Mesodermal cell (in vitro differentiated cells): ENCODE measurements at regions not wholly inside any gene's neighbourhood (a gene's known extent, or its start where the extent isn't known, plus 50 kb on each side); places are given as distances from the start of the nearest gene placed in this dataset.
A peak's percentile ranks its signal among the peaks of the same experiment; 100 is the strongest.
"Not testable (repeated sequence)": the region's sequence is repeated elsewhere in the genome, so short reads cannot be mapped to it uniquely, and the experiment has no call there.

Experiments
- H3K27ac ChIP-seq: 2 replicates; pipeline ENCODE4 v1.7.0; 2013; ENCODE audit warnings: mild to moderate bottlenecking, low read depth, low read length, moderate library complexity; ENCODE audit not compliant: severe bottlenecking
- H3K36me3 ChIP-seq: 2 replicates; pipeline ENCODE4 v1.7.1; 2013; ENCODE audit warnings: mild to moderate bottlenecking, low read length, moderate library complexity; ENCODE audit not compliant: control insufficient read depth, insufficient read depth
- H3K4me1 ChIP-seq: one replicate; pipeline ENCODE4 v1.7.1; 2013; ENCODE audit warnings: mild to moderate bottlenecking, low read length; ENCODE audit not compliant: insufficient read depth, control insufficient read depth, poor library complexity, severe bottlenecking
- H3K4me3 ChIP-seq: 2 replicates; pipeline ENCODE4 v1.7.0; 2013; ENCODE audit warnings: low read length, control low read depth, mild to moderate bottlenecking; ENCODE audit not compliant: insufficient read depth, poor library complexity, severe bottlenecking; ENCODE audit errors: extremely low read depth
- H3K9me3 ChIP-seq: 2 replicates; pipeline ENCODE4 v1.7.1; 2013; ENCODE audit warnings: mild to moderate bottlenecking, low read length, moderate library complexity; ENCODE audit not compliant: control insufficient read depth
- WGBS, 2 experiments: methylation state at CpG; one replicate each; pipeline ENCODE4 v1.1.5; 2013; ENCODE audit warnings: missing lambda C conversion rate in 2 of 2; ENCODE audit not compliant: insufficient coverage in 2 of 2; 5-methylcytosine and 5-hydroxymethylcytosine counted together

GRCh38 chr21:35273333-35273732 is 224.2 kb upstream of the RUNX1 start:
- Histone ChIP-seq H3K36me3 (no peaks in the 10 kb centered on the region), H3K9me3 (no peaks in the 10 kb centered on the region), H3K4me1 (peaks cover 9% of the 10 kb centered on the region), H3K4me3 (no peak overlapping the region), H3K27ac (no peak overlapping the region)
- 56 to 82% methylated on average over 2 of the region's 3 CpGs for WGBS, 2 experiments

- not testable (repeated sequence) for H3K36me3 ChIP-seq, H3K4me1 ChIP-seq
- WGBS, 2 experiments, result no CpG with 5 or more reads among the region's 4 CpGs
Observed at GRCh38 chr21:35271344-35272118, 222.4 kb upstream of the RUNX1 start.

GRCh38 chr21:35268817-35269216 is 219.7 kb upstream of the RUNX1 start:
- H3K27ac ChIP-seq, result no peak overlapping the region
- H3K36me3 ChIP-seq, result no peaks in the 10 kb centered on the region
- no peak overlapping the region for H3K4me3 ChIP-seq
- no peaks in the 10 kb centered on the region for H3K9me3 ChIP-seq
- 80 to 84% methylated on average over 1 to 4 of the region's 4 CpGs for WGBS, 2 experiments
- H3K4me1 ChIP-seq, result no peaks in the 10 kb centered on the region

More at GRCh38 chr21:35271344-35272118, 222.4 kb upstream of the RUNX1 start:
- not testable (repeated sequence) for H3K27ac ChIP-seq, H3K4me3 ChIP-seq, H3K9me3 ChIP-seq

- Histone ChIP-seq H3K4me3 (no peak overlapping the region), H3K9me3 (no peaks in the 10 kb centered on the region), H3K36me3 (no peaks in the 10 kb centered on the region), H3K4me1 (no peaks in the 10 kb centered on the region), H3K27ac (no peak overlapping the region)
- WGBS, 2 experiments, result 70 to 90% methylated on average over 1 of the region's 1 CpG
Observed at GRCh38 chr21:35268261-35268660, 219.2 kb upstream of the RUNX1 start.

- Histone ChIP-seq H3K4me1 (no peaks in the 10 kb centered on the region), H3K9me3 (no peaks in the 10 kb centered on the region), H3K27ac (peak overlapping the region; percentile 11), H3K36me3 (no peaks in the 10 kb centered on the region), H3K4me3 (no peak overlapping the region)
- 100% methylated on average over 2 of the region's 3 CpGs; no CpG with 5 or more reads in 1 of the 2 experiments for WGBS, 2 experiments
Observed at GRCh38 chr21:35266546-35266945, 217.4 kb upstream of the RUNX1 start.

GRCh38 chr21:35265170-35265877 is 216.2 kb upstream of the RUNX1 start:
- H3K4me1 ChIP-seq, result no peaks in the 10 kb centered on the region

GRCh38 chr21:35259457-35259856 is 210.4 kb upstream of the RUNX1 start:
- H3K4me3 ChIP-seq, result no peak overlapping the region
- H3K27ac ChIP-seq, result no peak overlapping the region
- H3K4me1 ChIP-seq, result peaks cover 17% of the 10 kb centered on the region
- no peaks in the 10 kb centered on the region for H3K9me3 ChIP-seq
- H3K36me3 ChIP-seq, result no peaks in the 10 kb centered on the region
- WGBS, 2 experiments, result 80 to 94% methylated on average over 2 of the region's 2 CpGs

More at GRCh38 chr21:35265170-35265877, 216.2 kb upstream of the RUNX1 start:
- Histone ChIP-seq H3K36me3 (no peaks in the 10 kb centered on the region), H3K9me3 (no peaks in the 10 kb centered on the region), H3K4me3 (no peak overlapping the region), H3K27ac (no peak overlapping the region)
- 88 to 90% methylated on average over 6 to 8 of the region's 8 CpGs for WGBS, 2 experiments

- 86 to 93% methylated on average over 6 of the region's 6 CpGs for WGBS, 2 experiments
Observed at GRCh38 chr21:35258521-35258920, 209.4 kb upstream of the RUNX1 start.

GRCh38 chr21:35257413-35257812 is 208.3 kb upstream of the RUNX1 start:
- 80 to 87% methylated on average over 1 of the region's 2 CpGs for WGBS, 2 experiments
- H3K4me3 ChIP-seq, result no peak overlapping the region
- no peaks in the 10 kb centered on the region for H3K9me3 ChIP-seq
- H3K27ac ChIP-seq, result no peak overlapping the region
- H3K4me1 ChIP-seq, result peaks cover 23% of the 10 kb centered on the region
- H3K36me3 ChIP-seq, result no peaks in the 10 kb centered on the region

More at GRCh38 chr21:35258521-35258920, 209.4 kb upstream of the RUNX1 start:
- Histone ChIP-seq H3K36me3 (no peaks in the 10 kb centered on the region), H3K27ac (no peak overlapping the region), H3K9me3 (no peaks in the 10 kb centered on the region), H3K4me3 (no peak overlapping the region), H3K4me1 (peaks cover 23% of the 10 kb centered on the region)

GRCh38 chr21:35256468-35256988 is 207.4 kb upstream of the RUNX1 start:
- Histone ChIP-seq H3K4me1 (peaks cover 23% of the 10 kb centered on the region), H3K4me3 (no peak overlapping the region), H3K36me3 (no peaks in the 10 kb centered on the region), H3K27ac (peak overlapping the region; percentile 57), H3K9me3 (no peaks in the 10 kb centered on the region)
- WGBS, 2 experiments, result 49 to 52% methylated on average over 8 to 9 of the region's 10 CpGs
